Endothelial cell of hepatic sinusoid (primary cell): ENCODE measurements at regions not wholly inside any gene's neighbourhood (a gene's known extent, or its start where the extent isn't known, plus 50 kb on each side); places are given as distances from the start of the nearest gene placed in this dataset.
"Not testable (repeated sequence)": the region's sequence is repeated elsewhere in the genome, so short reads cannot be mapped to it uniquely, and the experiment has no call there.

Source experiments
- in situ Hi-C: cut with HindIII; loops from 2 replicates; pipeline ENCODE4 v1.10.0; 2017; ENCODE audit warnings: low sequenced_read_pairs

DNA sequence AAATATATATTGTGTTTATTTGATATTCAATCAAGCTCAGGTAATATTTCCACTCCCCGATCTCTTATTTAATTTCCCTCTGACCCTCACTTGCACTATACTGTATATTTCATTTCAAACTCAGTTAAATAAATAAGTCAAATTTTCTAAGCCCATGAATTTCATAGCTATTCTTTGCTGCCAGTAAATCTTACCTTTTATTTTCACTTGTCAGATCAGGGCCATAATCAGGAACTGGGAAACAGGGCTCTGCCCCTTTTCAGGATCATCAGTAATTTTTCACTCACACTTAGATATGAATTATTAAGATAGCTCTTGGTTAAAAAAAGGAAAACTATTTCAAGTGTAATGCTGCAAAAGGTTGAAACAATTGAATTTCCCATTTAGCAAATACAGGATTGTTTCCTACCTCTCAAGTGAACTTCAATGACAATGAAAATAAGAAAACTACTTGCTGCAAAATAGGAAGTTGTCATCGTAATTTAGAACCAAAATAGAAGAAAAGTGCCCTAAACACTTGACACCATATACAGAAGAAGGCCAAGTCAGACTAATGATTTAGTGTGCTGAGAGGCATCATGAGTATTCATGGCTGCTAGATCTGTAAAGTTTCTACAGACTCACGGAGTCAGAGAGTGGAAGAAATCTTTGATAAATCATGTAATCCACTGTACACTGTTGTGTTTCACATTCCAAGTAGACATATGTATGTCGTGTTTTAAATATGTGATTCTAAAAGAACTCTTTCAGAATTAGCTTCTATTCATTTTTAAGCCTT lies 316.8 kb upstream of the CNTN5 start:
- in situ Hi-C loops, result no loop called here

DNA sequence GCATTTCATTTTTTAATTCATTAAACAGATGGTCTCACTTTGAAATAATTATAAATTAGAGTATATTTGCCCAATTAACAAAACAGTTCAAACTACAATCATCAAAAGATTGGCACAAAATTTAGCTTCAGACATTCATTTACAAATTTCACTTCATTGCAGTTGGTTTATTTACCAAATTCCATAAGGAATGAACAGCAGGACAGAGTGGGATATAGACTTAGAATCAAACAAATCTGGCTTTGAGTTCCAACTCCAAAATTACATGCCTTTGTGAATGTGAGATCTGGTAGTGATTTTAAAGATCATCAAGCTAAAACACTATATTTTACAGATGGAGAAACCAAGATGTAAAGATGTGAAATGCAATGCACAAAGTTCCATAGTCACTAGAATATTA lies 310.7 kb upstream of the CNTN5 start:
- in situ Hi-C loops, result no loop called here

- in situ Hi-C loops, result no loop called here
Observed at GRCh38 chr11:98710986-98711385, 309.8 kb upstream of the CNTN5 start.

DNA sequence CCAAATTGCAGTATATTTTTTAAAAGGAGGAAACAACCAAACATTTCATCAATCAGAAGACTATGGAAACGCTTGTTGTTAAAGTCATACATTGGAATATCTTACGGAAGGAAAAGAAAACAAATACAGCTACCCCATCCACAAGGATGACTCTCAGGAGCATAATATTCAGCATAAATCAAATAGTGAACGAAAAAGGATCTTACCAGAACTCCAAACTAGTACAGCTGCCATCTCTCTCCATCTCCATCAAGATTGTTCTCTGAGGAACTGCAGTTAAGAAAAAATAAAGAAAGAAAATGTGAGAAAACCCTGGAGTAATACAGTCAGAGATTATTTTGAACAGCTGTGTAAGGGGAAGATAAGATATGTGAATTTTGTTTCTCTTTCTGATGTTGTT lies 299.8 kb upstream of the CNTN5 start:
- in situ Hi-C loops, result no loop called here

- in situ Hi-C loops, result no loop called here
Observed at GRCh38 chr11:98725471-98725870, 295.3 kb upstream of the CNTN5 start.

GRCh38 chr11:98728421-98728820 lies 292.3 kb upstream of the CNTN5 start:
- in situ Hi-C loops, result no loop called here

DNA sequence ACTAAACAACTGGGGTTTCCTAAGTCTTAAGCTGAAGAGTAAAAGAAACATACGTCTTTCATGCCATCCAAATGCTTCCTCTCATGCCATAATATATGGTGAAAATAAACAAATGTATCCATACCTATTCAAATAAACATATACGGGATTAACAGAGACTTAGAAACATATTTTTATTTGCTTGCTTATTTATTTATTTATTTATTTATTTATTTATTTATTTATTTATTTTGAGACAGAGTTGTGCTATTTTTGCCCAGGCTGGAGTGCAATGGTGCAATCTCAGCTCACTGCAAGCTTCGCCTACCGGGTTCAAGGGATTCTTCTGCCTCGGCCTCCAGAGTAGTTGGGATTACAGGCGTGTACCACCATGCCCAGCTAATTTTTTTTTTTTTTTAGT lies 291.6 kb upstream of the CNTN5 start:
- in situ Hi-C loops, result no loop called here

- in situ Hi-C loops, result no loop called here
Observed at GRCh38 chr11:98732947-98733346, 287.8 kb upstream of the CNTN5 start.

- in situ Hi-C loops, result not testable (repeated sequence)
Observed at GRCh38 chr11:98733378-98733777, 287.4 kb upstream of the CNTN5 start.

- in situ Hi-C loops, result no loop called here
Observed at GRCh38 chr11:98734686-98735085, 286.1 kb upstream of the CNTN5 start.

DNA sequence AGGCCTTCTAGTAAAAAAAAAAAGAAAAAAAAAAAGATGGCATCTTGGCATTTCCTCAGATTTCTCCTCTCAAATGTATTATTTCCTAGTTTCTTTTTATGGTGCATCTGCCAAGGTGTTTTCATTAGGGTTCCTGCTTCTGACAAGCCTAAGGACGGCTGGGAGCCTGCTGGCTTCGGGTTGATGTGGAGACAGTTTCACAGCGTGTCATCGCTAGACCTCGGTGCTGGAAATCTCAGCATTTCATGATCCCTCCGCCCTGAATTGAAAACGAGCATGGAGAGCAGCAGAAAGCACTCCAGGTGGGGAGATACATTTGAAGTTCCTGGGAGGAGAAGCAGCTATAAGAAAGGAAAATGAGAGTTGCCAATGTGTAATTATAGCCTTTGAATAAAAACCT lies 283.9 kb upstream of the CNTN5 start:
- in situ Hi-C loops, result no loop called here

GRCh38 chr11:98740321-98740720 lies 280.4 kb upstream of the CNTN5 start:
- in situ Hi-C loops, result no loop called here

GRCh38 chr11:98763446-98763845 lies 257.3 kb upstream of the CNTN5 start:
- in situ Hi-C loops, result not testable (repeated sequence)

DNA sequence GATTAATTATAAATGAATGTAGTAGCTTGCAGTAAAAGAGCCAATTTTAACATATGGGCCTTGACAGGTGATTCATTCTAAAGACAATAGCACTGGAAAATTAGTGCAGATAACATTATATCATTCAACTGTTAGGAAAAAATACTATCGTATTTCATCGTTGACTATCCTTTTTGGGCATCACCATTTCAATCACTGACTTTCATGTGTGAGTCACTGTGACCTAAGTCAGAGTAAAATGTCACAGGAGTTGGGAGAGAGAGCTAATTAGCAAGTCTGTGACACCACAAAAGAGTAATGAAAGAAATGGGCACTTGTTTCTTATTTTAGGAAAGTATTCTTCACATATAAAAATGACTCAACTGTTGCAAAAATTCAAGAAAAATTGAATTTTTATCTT lies 253.8 kb upstream of the CNTN5 start:
- in situ Hi-C loops, result no loop called here

DNA sequence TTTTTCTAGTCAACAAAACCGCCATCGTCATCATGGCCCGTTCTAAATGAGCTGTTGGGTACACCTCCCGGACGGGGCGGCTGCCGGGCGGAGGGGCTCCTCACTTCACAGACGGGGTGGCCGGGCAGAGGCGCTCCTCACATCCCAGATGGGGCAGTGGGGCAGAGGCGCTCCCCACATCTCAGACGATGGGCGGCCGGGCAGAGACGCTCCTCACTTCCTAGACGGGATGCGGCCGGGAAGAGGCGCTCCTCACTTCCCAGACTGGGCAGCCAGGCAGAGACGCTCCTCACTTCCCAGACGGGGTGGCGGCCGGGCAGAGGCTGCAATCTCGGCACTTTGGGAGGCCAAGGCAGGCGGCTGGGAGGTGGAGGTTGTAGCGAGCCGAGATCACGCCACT lies 250.7 kb upstream of the CNTN5 start:
- in situ Hi-C loops, result not testable (repeated sequence)

DNA sequence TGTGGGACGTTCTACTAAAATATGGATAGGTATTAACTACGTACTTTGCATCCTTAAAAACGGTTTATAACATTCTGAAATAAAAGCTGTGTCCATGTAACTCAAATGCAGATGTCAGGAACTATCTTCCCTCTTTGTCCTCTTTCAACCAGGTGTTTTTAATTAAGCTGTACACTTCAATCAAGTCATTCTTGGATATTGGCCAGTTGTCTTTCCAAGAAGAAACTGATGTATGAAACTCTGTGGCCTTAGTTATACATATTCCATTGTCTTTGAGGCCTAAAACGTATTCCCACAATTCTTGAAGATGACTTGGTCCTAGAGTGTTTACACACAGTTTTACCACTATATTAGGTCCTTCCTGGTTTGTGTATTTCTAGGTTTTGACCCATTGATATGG lies 249.0 kb upstream of the CNTN5 start:
- in situ Hi-C loops, result no loop called here

DNA sequence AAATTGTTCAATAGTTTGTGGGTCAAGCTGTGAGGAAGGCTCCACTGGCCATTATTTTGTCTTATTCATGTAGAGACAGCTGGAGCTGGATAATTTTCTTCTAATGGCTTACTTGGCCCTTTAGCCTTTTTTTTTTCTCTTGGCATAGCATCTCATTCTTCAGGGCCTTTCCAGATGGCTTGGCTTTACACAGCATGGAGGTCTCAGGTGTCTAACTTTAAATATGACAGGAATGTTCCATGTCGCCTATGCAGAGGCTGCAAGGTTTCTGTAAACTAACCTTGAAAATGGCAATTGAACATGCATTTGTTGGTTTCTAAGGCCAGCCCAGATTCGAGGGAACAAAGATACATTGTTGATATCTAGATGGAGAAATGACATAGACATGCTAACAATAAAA lies 247.9 kb upstream of the CNTN5 start:
- in situ Hi-C loops, result no loop called here

- in situ Hi-C loops, result no loop called here
Observed at GRCh38 chr11:98793276-98793675, 227.5 kb upstream of the CNTN5 start.

- in situ Hi-C loops, result no loop called here
Observed at GRCh38 chr11:98798333-98798732, 222.4 kb upstream of the CNTN5 start.

DNA sequence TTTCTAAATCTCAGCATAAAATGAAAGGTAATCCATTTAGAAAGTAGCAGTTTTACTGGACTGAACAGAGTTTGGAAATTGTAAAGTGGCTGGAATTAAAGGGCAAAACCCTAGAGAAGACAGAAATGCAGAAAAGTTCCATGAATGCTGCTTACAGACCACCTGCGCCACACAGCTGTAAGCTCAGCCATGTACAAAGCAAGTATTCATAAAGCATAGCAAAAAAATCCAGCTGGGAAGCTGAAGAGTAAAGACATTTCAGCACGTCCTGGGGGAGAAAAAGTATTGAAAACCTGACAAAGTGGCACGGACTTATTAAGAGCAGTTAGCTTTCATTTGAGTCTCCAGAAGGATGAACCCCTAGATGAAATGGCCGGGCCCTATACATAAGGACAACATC lies 220.1 kb upstream of the CNTN5 start:
- in situ Hi-C loops, result no loop called here

DNA sequence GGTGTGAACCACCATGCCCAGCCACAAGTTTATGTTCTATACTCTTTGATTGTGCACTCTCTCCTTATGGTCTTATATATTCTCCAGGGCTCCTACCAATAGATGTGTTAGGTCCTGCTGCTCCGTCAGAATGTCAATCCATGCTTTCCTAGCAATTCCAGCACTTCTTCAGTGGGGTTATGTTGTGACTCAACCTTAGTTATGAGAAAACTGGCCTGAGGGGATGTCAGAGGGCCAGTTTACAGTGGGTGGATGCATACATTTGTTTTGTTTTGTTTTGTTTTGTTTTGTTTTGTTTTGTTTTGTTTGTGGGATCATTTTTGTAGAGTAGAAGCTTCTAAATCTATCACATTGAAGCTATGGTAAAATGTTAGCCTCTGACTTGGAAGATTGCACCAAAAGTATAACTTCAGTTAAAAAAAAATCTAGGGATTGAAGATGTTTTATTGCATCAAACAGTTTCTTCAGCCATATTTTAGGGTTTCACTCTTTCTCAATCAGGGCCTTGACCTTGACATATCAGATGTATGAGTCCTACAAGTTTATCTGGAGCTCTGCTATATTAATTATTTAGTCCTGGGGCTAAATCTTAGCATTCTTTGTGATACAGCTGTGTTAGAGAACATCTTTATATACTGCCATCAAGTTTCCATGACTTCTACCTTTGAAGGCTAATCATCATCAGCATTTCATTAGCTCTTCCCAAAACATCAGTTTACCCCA lies 191.6 kb upstream of the CNTN5 start:
- in situ Hi-C loops, result no loop called here

DNA sequence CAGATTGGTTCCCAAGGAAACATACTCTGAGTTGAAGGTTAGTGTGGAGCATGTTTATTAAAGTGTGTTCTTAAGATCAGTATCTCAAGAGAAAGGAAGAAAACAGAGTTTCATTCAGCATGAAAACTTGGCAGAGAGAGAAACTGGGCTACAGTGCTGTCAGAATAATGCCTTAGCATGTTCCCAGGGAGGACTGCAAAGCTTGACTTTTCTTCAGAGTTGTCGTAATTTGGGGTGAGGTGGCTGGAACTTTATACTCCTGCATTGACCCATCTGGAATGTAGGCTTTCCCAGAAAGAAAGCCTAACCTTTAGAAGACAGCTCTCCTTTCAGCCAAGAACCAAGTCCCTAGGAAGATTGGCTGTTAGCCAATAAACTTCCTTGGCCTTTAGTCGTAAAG lies 190.8 kb upstream of the CNTN5 start:
- in situ Hi-C loops, result no loop called here

GRCh38 chr11:98834776-98835175 lies 186.0 kb upstream of the CNTN5 start:
- in situ Hi-C loops, result no loop called here
